RWPE1 (cell line): ENCODE measurements at regions not wholly inside any gene's neighbourhood (a gene's known extent, or its start where the extent isn't known, plus 50 kb on each side); places are given as distances from the start of the nearest gene placed in this dataset.

Source experiments
- CTCF ChIA-PET: fragments of 350-600 bp; sonication (Branson Sonifier 250); formaldehyde crosslinking; extraction: SDS; loops from one replicate; lab custom pipeline; 2021; lab: Yijun Ruan, JAX
- POLR2A ChIA-PET: fragments of 400-600 bp; formaldehyde crosslinking; extraction: SDS; loops from one replicate; lab custom pipeline; 2020; ENCODE audit warnings: antibody characterized with exemption; ENCODE audit not compliant: low non-redundant PET; lab: Yijun Ruan, JAX
- DNase-seq: peaks from one replicate; pipeline ENCODE4 v3.0.0; 2012; ENCODE audit warnings: low spot score
- H3K27ac ChIP-seq: fragments of 450-650 bp; 2 replicates; pipeline ENCODE4 v1.5.1; 2017
- TF ChIP-seq, protein P1 (sequence below): fragments of 450-650 bp; conservative IDR thresholded peaks from 2 replicates; pipeline ENCODE4 v1.5.1; 2017; ENCODE audit warnings: low read depth, mild to moderate bottlenecking

DNA sequence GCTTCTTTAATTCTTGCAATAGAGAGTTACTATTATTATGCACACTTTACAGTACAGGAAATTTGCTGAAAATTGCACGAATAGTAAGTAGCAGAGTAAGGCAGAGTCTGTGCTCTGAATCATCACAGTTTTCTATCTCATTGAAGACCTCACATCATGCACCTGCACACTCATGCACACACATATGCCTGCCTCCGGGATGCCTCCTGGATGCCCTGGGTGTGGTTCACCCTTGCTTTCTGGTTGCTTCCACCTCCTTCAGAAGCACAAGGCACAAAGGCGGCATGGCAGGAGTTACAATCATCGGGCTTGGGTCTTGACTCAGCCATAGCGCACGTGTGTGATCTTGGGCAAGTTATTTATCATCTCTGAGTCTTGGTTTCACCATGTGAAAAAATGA is 564.0 kb downstream of the VRK1 start:
- no peak for DNase-seq
- ChIA-PET POLR2A (no interaction called here), CTCF (no interaction called here)
- no peak overlapping the region for H3K27ac ChIP-seq
- TF ChIP-seq, protein P1, sequence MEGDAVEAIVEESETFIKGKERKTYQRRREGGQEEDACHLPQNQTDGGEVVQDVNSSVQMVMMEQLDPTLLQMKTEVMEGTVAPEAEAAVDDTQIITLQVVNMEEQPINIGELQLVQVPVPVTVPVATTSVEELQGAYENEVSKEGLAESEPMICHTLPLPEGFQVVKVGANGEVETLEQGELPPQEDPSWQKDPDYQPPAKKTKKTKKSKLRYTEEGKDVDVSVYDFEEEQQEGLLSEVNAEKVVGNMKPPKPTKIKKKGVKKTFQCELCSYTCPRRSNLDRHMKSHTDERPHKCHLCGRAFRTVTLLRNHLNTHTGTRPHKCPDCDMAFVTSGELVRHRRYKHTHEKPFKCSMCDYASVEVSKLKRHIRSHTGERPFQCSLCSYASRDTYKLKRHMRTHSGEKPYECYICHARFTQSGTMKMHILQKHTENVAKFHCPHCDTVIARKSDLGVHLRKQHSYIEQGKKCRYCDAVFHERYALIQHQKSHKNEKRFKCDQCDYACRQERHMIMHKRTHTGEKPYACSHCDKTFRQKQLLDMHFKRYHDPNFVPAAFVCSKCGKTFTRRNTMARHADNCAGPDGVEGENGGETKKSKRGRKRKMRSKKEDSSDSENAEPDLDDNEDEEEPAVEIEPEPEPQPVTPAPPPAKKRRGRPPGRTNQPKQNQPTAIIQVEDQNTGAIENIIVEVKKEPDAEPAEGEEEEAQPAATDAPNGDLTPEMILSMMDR, result no peak

DNA sequence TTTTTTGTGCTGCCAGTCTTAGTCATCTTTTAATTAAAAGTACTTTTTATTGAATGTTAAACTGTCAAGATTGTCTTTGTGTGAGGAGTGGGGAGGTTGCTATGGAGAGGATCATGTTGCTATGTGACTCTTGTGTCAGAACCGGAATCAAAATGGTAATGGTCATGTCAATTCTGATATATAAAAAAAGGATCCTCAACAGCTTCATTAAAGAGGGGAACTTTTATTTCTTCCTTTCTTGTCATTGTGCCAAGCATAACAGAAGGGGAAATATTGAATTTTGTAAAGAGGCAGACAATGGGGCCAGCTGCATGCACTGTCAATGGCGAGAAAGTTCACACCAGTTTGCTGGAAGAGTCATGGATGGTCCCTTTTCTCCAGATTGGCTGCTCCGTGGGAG is 564.8 kb downstream of the VRK1 start:
- ChIA-PET CTCF (no interaction called here), POLR2A (no interaction called here)
- TF ChIP-seq, protein P1, result no peak
- H3K27ac ChIP-seq, result no peak overlapping the region
- no peak for DNase-seq

DNA sequence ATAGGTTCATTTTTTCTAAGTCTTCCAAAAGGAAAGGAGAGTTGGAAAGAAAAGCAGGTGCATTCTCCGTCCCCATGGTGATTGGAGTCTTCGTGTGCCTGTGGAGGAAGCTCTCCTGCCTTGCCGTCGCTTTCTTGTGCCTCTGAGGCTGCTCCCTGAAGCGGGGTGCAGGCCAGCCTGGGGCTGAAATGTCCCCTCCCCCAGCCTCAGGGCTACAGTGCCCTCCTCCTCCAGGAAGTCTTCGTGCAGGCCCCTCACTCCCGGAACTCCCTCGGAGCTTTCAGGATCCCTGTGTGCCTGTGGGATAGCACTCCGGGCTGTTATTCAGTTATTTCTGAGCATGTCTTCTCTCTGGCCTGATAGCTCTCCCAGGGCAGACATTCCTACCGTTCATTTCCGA is 569.2 kb downstream of the VRK1 start:
- TF ChIP-seq, protein P1, result no peak
- ChIA-PET CTCF (no interaction called here), POLR2A (no interaction called here)
- no peak overlapping the region for H3K27ac ChIP-seq
- DNase-seq, result no peak

DNA sequence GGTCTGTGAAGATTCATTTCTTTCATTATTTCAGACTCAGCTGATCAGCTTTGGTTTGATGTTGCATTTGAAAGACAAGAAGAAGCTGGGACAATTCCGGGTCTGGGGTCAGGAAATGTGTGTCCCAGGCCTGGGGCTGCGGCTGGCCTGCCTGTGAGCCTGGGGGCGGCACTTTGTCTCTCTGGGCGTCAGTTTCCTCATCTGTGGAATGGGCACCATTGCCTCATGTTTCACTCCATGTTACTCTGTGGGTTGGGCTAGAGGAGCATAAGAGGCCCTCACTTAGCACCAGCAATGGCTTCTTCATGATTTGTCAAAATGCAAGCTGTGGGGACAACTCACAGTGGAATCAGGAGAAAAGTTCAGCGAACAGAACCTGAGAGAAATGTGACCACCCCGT is 570.1 kb downstream of the VRK1 start:
- CTCF ChIA-PET, result interaction anchor here (0.7 kb wide), 1 partner anchor 191 kb away, joined by 3 read pairs; no protein-coding TSS in a partner anchor
- TF ChIP-seq, protein P1, result no peak
- no peak for DNase-seq
- POLR2A ChIA-PET, result no interaction called here
- H3K27ac ChIP-seq, result no peak overlapping the region

DNA sequence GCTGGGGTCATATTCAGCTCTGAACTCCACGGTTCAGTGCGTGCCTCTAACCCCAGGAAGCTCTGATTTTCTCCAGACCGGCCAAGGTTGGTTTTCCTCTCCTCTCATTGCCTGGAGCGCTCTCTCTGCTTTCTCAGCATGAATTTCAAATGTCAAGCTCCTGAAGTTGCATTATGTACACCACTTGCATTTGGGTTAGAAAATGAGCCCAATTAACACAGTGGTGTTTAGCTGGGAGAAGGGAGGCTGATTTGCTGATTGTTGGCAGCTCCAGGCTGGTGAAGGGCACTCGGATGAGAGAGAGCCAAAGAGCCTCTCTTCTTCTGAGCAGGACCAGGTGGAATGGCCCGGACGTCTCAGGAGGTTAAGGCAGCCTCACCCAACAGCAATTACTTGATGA is 570.9 kb downstream of the VRK1 start:
- ChIA-PET POLR2A (no interaction called here), CTCF (no interaction called here)
- TF ChIP-seq, protein P1, result no peak
- H3K27ac ChIP-seq, result no peak overlapping the region
- no peak for DNase-seq

DNA sequence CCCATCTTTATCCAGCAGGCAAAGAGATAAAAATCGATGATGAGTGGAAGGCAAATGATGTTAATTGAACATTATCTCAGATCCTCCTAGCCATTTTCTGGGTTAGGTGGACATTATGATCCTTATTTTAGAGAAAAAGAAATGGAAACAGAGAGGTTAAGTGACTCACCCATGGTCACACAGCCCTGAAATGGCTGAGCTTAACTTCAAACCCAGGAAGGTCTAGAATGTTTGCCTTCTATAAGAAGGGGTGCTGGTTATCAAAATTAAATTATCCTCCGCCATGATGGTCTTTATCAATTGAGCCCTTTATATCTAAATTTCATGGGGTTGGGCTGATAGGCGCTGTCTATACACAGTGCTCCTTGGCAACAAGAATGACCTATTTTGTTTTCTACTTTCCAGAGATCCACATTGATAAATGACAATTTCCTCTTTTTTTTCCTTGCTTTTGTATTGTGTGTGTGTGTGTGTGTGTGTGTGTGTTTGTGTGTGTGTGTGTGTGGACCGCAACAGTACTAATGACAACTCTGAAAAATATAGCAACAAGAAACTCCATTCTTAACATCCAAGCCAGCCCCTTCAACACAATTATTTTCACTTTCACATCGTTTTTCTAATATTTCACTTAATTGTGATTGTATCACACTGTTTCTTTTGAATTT is 571.9 kb downstream of the VRK1 start:
- TF ChIP-seq, protein P1, result no peak
- POLR2A ChIA-PET, result no interaction called here
- DNase-seq, result no peak
- CTCF ChIA-PET, result no interaction called here
- no peak overlapping the region for H3K27ac ChIP-seq
